ENCODE measurements at regions not wholly inside any gene's neighbourhood (a gene's known extent, or its start where the extent isn't known, plus 50 kb on each side); places are given as distances from the start of the nearest gene placed in this dataset.
"Not testable (repeated sequence)": the region's sequence is repeated elsewhere in the genome, so short reads cannot be mapped to it uniquely, and the experiment has no call there.

DNA sequence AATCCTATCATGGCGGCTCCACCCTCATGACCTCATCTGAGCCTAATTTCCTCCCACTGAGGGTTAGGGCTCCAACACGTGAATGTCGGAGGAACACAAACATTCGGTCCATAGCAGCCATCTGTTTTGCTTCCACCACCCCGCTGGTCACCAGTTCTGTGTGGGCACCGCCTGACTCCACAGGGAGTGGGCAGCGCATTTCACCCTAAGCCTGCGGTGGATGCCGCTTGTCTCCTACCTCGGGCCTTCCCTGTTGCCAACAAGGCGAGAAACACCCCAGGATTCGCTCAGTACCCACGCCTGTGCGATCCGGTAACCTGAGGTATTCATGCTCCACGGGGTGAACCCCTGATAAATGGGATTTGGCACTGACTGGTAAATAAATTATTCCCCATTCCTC, 95.2 kb upstream of the PPP2R5C start:
- Histone ChIP-seq H3K4me1 (no peaks in the 10 kb centered on the region), H3K27ac (replicated peaks) (no peak overlapping the region), H3K4me3 (no peak overlapping the region), H3K9me3 (replicated peaks) (peaks cover 22% of the 10 kb centered on the region), H3K27me3 (ENCODE audit: low read depth) (peaks cover 59% of the 10 kb centered on the region), H3K36me3 (no peaks in the 10 kb centered on the region)
- no peak for DNase-seq
- TF ChIP-seq, protein P1, sequence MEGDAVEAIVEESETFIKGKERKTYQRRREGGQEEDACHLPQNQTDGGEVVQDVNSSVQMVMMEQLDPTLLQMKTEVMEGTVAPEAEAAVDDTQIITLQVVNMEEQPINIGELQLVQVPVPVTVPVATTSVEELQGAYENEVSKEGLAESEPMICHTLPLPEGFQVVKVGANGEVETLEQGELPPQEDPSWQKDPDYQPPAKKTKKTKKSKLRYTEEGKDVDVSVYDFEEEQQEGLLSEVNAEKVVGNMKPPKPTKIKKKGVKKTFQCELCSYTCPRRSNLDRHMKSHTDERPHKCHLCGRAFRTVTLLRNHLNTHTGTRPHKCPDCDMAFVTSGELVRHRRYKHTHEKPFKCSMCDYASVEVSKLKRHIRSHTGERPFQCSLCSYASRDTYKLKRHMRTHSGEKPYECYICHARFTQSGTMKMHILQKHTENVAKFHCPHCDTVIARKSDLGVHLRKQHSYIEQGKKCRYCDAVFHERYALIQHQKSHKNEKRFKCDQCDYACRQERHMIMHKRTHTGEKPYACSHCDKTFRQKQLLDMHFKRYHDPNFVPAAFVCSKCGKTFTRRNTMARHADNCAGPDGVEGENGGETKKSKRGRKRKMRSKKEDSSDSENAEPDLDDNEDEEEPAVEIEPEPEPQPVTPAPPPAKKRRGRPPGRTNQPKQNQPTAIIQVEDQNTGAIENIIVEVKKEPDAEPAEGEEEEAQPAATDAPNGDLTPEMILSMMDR (IDR thresholded peaks at IDR 0.05; ENCODE audit: borderline replicate concordance): no peak
- intact Hi-C loops (cut with micrococcal nuclease): no loop called here

DNA sequence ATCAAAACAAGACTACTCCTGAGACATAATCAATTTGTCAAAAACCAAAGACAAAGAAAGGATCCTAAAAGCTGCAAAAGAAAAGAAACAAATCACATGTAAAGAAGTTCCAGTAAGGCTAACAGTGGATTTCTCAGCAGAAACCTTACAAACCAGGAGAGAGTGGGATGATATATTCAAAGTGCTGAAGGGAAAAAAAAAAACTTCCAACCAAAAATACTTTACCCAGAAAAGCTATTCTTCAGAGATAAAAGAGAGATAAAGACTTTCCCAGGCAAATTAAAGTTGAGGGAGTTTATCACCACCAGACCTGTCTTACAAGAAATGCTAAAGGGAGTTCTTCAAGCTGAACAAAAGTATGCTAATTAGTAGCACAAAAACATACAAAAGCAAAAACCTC, 91.9 kb upstream of the PPP2R5C start:
- Histone ChIP-seq H3K4me1 (no peaks in the 10 kb centered on the region), H3K9me3 (replicated peaks) (peaks cover 26% of the 10 kb centered on the region), H3K4me3 (no peak overlapping the region), H3K27ac (replicated peaks) (no peak overlapping the region), H3K36me3 (no peaks in the 10 kb centered on the region), H3K27me3 (ENCODE audit: low read depth) (peaks cover 32% of the 10 kb centered on the region)
- no peak for DNase-seq
- intact Hi-C loops (cut with micrococcal nuclease): no loop called here
- TF ChIP-seq, protein P1 (IDR thresholded peaks at IDR 0.05; ENCODE audit: borderline replicate concordance): no peak

DNA sequence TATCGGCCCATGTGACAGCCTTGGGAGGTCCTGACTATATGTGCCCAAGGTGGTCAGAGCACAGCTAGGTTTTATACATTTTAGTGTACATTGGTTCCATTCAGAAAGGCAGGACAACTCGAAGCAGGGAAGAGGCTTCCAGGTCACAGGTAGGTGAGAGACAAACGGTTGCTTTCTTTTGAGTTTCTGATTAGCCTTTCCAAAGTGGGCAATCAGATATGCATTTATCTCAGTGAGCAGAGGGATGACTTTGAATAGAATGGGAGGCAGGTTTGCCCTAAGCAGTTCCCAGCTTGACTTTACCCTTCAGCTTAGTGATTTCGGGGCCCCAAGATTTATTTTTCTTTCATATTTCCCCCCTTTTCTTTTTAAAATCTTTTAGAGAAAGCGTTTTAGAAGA, 87.6 kb upstream of the PPP2R5C start:
- intact Hi-C loops (cut with micrococcal nuclease): no loop called here
- DNase-seq: no peak

DNA sequence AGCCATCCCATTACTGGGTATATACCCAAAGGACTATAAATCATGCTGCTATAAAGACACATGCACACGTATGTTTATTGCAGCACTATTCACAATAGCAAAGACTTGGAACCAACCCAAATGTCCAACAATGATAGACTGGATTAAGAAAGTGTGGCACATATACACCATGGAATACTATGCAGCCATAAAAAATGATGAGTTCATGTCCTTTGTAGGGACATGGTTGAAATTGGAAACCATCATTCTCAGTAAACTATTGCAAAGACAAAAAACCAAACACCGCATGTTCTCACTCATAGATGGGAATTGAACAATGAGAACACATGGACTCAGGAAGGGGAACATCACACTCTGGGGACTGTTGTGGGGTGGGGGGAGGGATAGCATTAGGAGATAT, 85.7 kb upstream of the PPP2R5C start:
- H3K27ac ChIP-seq (replicated peaks); H3K36me3 ChIP-seq; H3K9me3 ChIP-seq (replicated peaks); intact Hi-C loops (cut with micrococcal nuclease); H3K27me3 ChIP-seq (ENCODE audit: low read depth); H3K4me1 ChIP-seq; DNase-seq; H3K4me3 ChIP-seq: not testable (repeated sequence)

More for the DNA sequence above, 87.6 kb upstream of the PPP2R5C start:
- Histone ChIP-seq H3K27ac (replicated peaks) (no peak overlapping the region), H3K27me3 (ENCODE audit: low read depth) (no peaks in the 10 kb centered on the region), H3K4me3 (no peak overlapping the region), H3K4me1 (no peaks in the 10 kb centered on the region), H3K9me3 (replicated peaks) (peaks cover 26% of the 10 kb centered on the region), H3K36me3 (no peaks in the 10 kb centered on the region)
- TF ChIP-seq, protein P1 (IDR thresholded peaks at IDR 0.05; ENCODE audit: borderline replicate concordance): no peak

DNA sequence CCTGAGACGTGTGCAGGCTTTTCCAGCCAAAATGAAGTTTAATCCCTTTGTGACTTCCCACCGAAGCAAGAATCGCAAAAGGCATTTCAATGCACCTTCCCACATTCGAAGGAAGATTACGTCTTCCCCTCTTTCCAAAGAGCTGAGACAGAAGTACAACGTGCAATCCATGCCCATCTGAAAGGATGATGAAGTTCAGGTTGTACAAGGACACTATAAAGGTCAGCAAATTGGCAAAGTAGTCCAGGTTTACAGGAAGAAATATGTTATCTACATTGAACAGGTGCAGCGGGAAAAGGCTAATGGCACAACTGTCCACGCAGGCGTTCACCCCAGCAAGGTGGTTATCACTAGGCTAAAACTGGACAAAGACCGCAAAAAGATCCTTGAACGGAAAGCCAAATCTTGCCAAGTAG, 83.6 kb upstream of the PPP2R5C start:
- DNase-seq; intact Hi-C loops (cut with micrococcal nuclease); H3K36me3 ChIP-seq; H3K27ac ChIP-seq (replicated peaks); H3K4me1 ChIP-seq; H3K9me3 ChIP-seq (replicated peaks); H3K4me3 ChIP-seq; H3K27me3 ChIP-seq (ENCODE audit: low read depth): not testable (repeated sequence)

DNA sequence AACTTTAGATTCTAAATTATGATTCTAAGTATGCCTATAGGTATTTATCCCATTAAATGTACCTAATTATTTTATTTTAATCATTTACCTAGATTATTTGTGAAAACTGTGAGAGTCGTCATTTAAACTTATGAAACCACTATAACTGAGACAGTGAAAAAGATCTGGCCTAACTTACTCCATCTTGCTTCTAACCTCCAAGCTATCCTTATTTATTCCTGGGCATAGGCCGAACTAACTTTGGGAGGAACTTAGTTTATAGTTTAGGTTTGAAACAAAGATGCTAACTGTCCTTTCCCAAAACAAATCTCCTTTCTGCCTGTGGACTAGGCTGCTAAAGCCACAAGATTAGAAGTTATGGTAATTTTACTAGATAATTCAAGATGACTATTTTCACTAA, 79.7 kb upstream of the PPP2R5C start:
- Histone ChIP-seq H3K27ac (replicated peaks) (no peak overlapping the region), H3K4me1 (no peaks in the 10 kb centered on the region), H3K27me3 (ENCODE audit: low read depth) (peaks cover 42% of the 10 kb centered on the region), H3K4me3 (no peak overlapping the region), H3K36me3 (no peaks in the 10 kb centered on the region), H3K9me3 (replicated peaks) (no peaks in the 10 kb centered on the region)
- no peak for DNase-seq
- TF ChIP-seq, protein P1 (IDR thresholded peaks at IDR 0.05; ENCODE audit: borderline replicate concordance): no peak
- intact Hi-C loops (cut with micrococcal nuclease): no loop called here

DNA sequence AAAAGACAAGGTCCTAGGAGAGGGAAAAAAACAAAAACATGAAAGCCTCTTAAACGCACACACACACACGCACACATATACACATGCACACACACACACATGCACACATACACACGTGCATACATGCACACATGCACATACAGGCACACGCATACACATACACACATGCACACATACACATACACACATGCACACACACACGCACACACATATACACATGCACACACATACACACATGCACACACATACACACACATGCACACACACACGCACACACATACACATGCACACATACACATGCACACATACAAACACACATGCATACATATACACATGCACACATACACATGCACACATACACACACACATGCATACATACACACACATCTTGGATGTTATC, 78.1 kb upstream of the PPP2R5C start:
- no peak overlapping the region for H3K27ac ChIP-seq (replicated peaks)
- TF ChIP-seq, protein P1 (IDR thresholded peaks at IDR 0.05; ENCODE audit: borderline replicate concordance): no peak
- no peak for DNase-seq
- intact Hi-C loops (cut with micrococcal nuclease): no loop called here
- no peaks in the 10 kb centered on the region for H3K9me3 ChIP-seq (replicated peaks)
- H3K36me3 ChIP-seq: no peaks in the 10 kb centered on the region
- no peaks in the 10 kb centered on the region for H3K4me1 ChIP-seq
- H3K27me3 ChIP-seq (ENCODE audit: low read depth): peaks cover 57% of the 10 kb centered on the region
- no peak overlapping the region for H3K4me3 ChIP-seq

All from left ventricle myocardium inferior (tissue), 1 donor.